ENCODE measurements at regions not wholly inside any gene's neighbourhood (a gene's known extent, or its start where the extent isn't known, plus 50 kb on each side); places are given as distances from the start of the nearest gene placed in this dataset.

GRCh38 chr11:27203077-27203647, 159.9 kb downstream of the CCDC34 start:
- TF ChIP-seq, protein P1, sequence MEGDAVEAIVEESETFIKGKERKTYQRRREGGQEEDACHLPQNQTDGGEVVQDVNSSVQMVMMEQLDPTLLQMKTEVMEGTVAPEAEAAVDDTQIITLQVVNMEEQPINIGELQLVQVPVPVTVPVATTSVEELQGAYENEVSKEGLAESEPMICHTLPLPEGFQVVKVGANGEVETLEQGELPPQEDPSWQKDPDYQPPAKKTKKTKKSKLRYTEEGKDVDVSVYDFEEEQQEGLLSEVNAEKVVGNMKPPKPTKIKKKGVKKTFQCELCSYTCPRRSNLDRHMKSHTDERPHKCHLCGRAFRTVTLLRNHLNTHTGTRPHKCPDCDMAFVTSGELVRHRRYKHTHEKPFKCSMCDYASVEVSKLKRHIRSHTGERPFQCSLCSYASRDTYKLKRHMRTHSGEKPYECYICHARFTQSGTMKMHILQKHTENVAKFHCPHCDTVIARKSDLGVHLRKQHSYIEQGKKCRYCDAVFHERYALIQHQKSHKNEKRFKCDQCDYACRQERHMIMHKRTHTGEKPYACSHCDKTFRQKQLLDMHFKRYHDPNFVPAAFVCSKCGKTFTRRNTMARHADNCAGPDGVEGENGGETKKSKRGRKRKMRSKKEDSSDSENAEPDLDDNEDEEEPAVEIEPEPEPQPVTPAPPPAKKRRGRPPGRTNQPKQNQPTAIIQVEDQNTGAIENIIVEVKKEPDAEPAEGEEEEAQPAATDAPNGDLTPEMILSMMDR (IDR thresholded peaks at IDR 0.05; ENCODE audit: borderline replicate concordance, insufficient read depth, low read depth, low read length) = no peak

GRCh38 chr11:27201454-27202302, 161.1 kb downstream of the BBOX1 start:
- TF ChIP-seq, protein P1 (IDR thresholded peaks at IDR 0.05; ENCODE audit: borderline replicate concordance, insufficient read depth, low read depth, low read length) = no peak
- no peak overlapping the region for H3K4me3 ChIP-seq (ENCODE audit: low read depth, low read length)

More at GRCh38 chr11:27203077-27203647, 159.9 kb downstream of the CCDC34 start:
- no peak overlapping the region for H3K4me3 ChIP-seq (ENCODE audit: low read depth, low read length)

DNA sequence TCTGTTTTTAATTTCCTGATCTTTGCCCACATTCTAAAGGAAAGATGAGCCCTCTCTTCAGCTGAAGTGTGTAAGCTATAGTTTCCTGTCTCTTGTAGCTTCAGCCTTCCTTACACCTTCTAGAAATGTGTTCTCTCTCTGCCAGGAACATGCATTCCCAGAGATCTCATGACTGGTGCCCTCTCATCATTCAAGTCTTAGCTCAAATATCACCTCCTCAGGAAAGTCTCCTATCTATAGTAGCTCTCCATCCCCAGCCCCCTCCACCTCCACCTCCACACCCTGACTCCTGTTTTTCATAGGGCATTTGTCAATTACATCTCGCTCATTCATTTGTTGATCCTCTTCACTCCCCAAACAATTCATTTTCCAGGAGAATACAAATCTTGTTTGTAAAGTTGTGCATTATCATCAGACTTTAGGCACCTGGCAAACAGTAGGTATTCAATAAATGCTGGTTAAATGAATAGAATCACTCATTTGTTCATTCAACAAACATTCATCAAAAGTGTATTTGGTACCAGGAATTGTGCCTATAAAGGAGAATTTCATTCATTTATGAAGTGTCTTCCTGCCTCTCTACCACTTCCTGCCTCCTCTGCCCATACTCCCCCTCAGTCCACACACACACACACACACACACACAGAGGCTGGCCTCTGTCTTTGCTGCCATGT, 160.3 kb downstream of the BBOX1 start:
- TF ChIP-seq, protein P1 (IDR thresholded peaks at IDR 0.05; ENCODE audit: borderline replicate concordance, insufficient read depth, low read depth, low read length) = no peak
- no peak overlapping the region for H3K4me3 ChIP-seq (ENCODE audit: low read depth, low read length)

- no peak overlapping the region for H3K4me3 ChIP-seq (ENCODE audit: low read depth, low read length)
- TF ChIP-seq, protein P1 (IDR thresholded peaks at IDR 0.05; ENCODE audit: borderline replicate concordance, insufficient read depth, low read depth, low read length) = no peak
Observed at GRCh38 chr11:27196203-27196897, 155.7 kb downstream of the BBOX1 start.

DNA sequence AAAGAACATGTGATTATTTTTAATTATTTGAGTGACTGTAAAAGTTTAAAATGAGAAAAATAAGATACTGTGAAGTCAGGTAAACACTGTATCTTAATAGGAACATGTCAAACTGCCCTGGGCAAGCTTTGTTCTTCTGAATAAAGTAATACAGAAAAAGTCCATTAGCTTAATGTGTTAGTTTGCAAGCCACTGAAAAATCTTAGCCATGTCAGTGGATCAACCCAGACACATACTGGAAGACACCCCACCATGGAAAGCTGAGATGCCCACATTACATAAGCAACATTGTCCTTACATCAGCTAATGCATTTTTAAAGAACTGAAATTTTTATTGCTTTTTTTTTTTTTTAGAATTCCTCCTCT, 155.2 kb downstream of the BBOX1 start:
- H3K4me3 ChIP-seq (ENCODE audit: low read depth, low read length) = no peak overlapping the region
- TF ChIP-seq, protein P1 (IDR thresholded peaks at IDR 0.05; ENCODE audit: borderline replicate concordance, insufficient read depth, low read depth, low read length) = no peak

DNA sequence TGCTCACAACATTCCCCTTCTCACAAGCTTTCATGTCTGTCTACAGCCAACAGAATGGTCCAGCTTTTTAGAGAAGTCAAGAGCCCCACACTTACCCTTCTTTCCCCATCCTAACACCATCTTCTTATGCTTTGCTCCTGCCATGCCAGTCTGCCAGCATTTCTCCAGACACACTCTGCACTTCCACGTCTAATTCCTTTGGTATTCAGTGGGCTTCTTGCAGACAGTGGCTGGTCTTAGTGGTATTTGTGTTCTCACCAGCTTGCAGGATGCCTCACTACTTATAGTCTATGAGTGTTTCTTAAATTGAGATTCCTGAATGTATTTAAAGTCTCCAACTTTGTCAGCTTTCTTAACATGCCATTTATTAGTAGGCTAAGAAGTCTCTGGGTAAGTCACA, 154.4 kb downstream of the BBOX1 start:
- TF ChIP-seq, protein P1 (IDR thresholded peaks at IDR 0.05; ENCODE audit: borderline replicate concordance, insufficient read depth, low read depth, low read length) = no peak
- H3K4me3 ChIP-seq (ENCODE audit: low read depth, low read length) = no peak overlapping the region

Measured in GM12875 (cell line).